H9 (cell line): ENCODE measurements at regions not wholly inside any gene's neighbourhood (a gene's known extent, or its start where the extent isn't known, plus 50 kb on each side); places are given as distances from the start of the nearest gene placed in this dataset.

Experiments
- DNase-seq: peaks from one replicate; pipeline ENCODE4 v3.0.0-alpha.2; 2017
- H2AFZ ChIP-seq: one replicate; pipeline ENCODE4 v1.6.1; 2013; ENCODE audit warnings: mild to moderate bottlenecking, low read length, control low read depth, moderate library complexity
- H2AK5ac ChIP-seq: 2 replicates; pipeline ENCODE4 v1.6.1; 2013; ENCODE audit warnings: low read length, control low read depth, mixed read lengths; ENCODE audit not compliant: insufficient read length
- H2BK120ac ChIP-seq: one replicate; pipeline ENCODE4 v1.6.1; 2013; ENCODE audit warnings: low read depth, mild to moderate bottlenecking, low read length, control low read depth, inconsistent platforms; ENCODE audit not compliant: poor library complexity, severe bottlenecking
- H2BK12ac ChIP-seq: 2 replicates; pipeline ENCODE4 v1.6.1; 2013; ENCODE audit warnings: low read length, control low read depth, mixed read lengths, low read depth; ENCODE audit not compliant: insufficient read length
- H2BK15ac ChIP-seq: 2 replicates; pipeline ENCODE4 v1.6.1; 2013; ENCODE audit warnings: low read depth, low read length, control low read depth
- H2BK20ac ChIP-seq: one replicate; pipeline ENCODE4 v1.6.1; 2013; ENCODE audit warnings: low read depth, mild to moderate bottlenecking, low read length, control low read depth, inconsistent platforms; ENCODE audit not compliant: poor library complexity, severe bottlenecking
- H2BK5ac ChIP-seq: 2 replicates; pipeline ENCODE4 v1.6.1; 2013; ENCODE audit warnings: low read length, control low read depth, mixed read lengths; ENCODE audit not compliant: insufficient read length
- H3K14ac ChIP-seq: 2 replicates; pipeline ENCODE4 v1.6.1; 2013; ENCODE audit warnings: low read length, control low read depth; ENCODE audit not compliant: insufficient read depth
- H3K18ac ChIP-seq: 2 replicates; pipeline ENCODE4 v1.6.1; 2013; ENCODE audit warnings: low read depth, mild to moderate bottlenecking, mixed read lengths, low read length, control low read depth; ENCODE audit not compliant: insufficient read length
- H3K23ac ChIP-seq: 2 replicates; pipeline ENCODE4 v1.6.1; 2013; ENCODE audit warnings: low read length, control low read depth, mixed read lengths, low read depth; ENCODE audit not compliant: insufficient read length
- H3K23me2 ChIP-seq: 2 replicates; pipeline ENCODE4 v1.6.1; 2013; ENCODE audit warnings: low read depth, mild to moderate bottlenecking, mixed read lengths, low read length, control low read depth; ENCODE audit not compliant: insufficient read length, poor library complexity, severe bottlenecking
- H3K27ac ChIP-seq: 2 replicates; pipeline ENCODE4 v1.5.1; 2013; ENCODE audit warnings: low read length, control low read depth, mixed read lengths, low read depth; ENCODE audit not compliant: insufficient read length
- H3K27me3 ChIP-seq: 2 replicates; pipeline ENCODE4 v1.6.1; 2013; ENCODE audit warnings: low read length, control low read depth, inconsistent platforms; ENCODE audit not compliant: insufficient read depth
- H3K4ac ChIP-seq: 2 replicates; pipeline ENCODE4 v1.6.1; 2013; ENCODE audit warnings: low read depth, mild to moderate bottlenecking, control low read depth, inconsistent platforms, low read length, moderate library complexity
- H3K4me1 ChIP-seq: 2 replicates; pipeline ENCODE4 v1.6.1; 2013; ENCODE audit warnings: low read length, control low read depth, inconsistent platforms; ENCODE audit not compliant: insufficient read depth
- H3K4me2 ChIP-seq: 2 replicates; pipeline ENCODE4 v1.6.1; 2013; ENCODE audit warnings: low read length, control low read depth, mixed read lengths; ENCODE audit not compliant: insufficient read length, insufficient read depth
- H3K56ac ChIP-seq: 2 replicates; pipeline ENCODE4 v1.6.1; 2013; ENCODE audit warnings: low read depth, mild to moderate bottlenecking, mixed read lengths, low read length, control low read depth; ENCODE audit not compliant: insufficient read length
- H3K79me1 ChIP-seq: 2 replicates; pipeline ENCODE4 v1.6.1; 2013; ENCODE audit warnings: low read depth, mild to moderate bottlenecking, moderate library complexity, low read length, control low read depth, inconsistent platforms; ENCODE audit not compliant: insufficient read depth, poor library complexity, severe bottlenecking
- H3K79me2 ChIP-seq: 2 replicates; pipeline ENCODE4 v1.6.1; 2013; ENCODE audit warnings: low read length, control low read depth, inconsistent platforms; ENCODE audit not compliant: insufficient read depth
- H3K9ac ChIP-seq: 2 replicates; pipeline ENCODE4 v1.6.1; 2013; ENCODE audit warnings: low read length, control low read depth, mixed read lengths; ENCODE audit not compliant: insufficient read length; ENCODE audit errors: extremely low read depth
- H3K9me3 ChIP-seq: one replicate; pipeline ENCODE4 v1.6.1; 2013; ENCODE audit warnings: low read depth, low read length, inconsistent platforms; ENCODE audit not compliant: control insufficient read depth
- H3T11ph ChIP-seq: one replicate; pipeline ENCODE4 v1.6.1; 2013; ENCODE audit warnings: mild to moderate bottlenecking, low read length, control low read depth, inconsistent platforms
- H4K20me1 ChIP-seq: one replicate; pipeline ENCODE4 v1.6.1; 2013; ENCODE audit not compliant: control insufficient read depth, insufficient read length, insufficient read depth
- H4K5ac ChIP-seq: 2 replicates; pipeline ENCODE4 v1.6.1; 2013; ENCODE audit warnings: low read depth, mild to moderate bottlenecking, mixed read lengths, low read length, control low read depth; ENCODE audit not compliant: insufficient read length
- H4K8ac ChIP-seq: replicated peaks from 2 replicates; pipeline ENCODE4 v1.6.1; 2013; ENCODE audit warnings: low read length, control low read depth, mixed read lengths, low read depth; ENCODE audit not compliant: insufficient read length
- H4K91ac ChIP-seq: 2 replicates; pipeline ENCODE4 v1.6.1; 2013; ENCODE audit warnings: low read depth, mild to moderate bottlenecking, moderate library complexity, mixed read lengths, low read length, control low read depth; ENCODE audit not compliant: insufficient read length
- H3K27ac Mint-ChIP-seq, 3 experiments: 2 replicates in 2 of 3; 3 replicates in 1 of 3; pipeline ENCODE4 v1.8.0; 2020 to 2021; ENCODE audit warnings: mixed read lengths in 3 of 3, mild to moderate bottlenecking in 1 of 3, moderate library complexity in 1 of 3
- H3K27me3 Mint-ChIP-seq: 2 replicates; pipeline ENCODE4 v1.8.0; 2021; ENCODE audit warnings: low read depth, mild to moderate bottlenecking, moderate library complexity, mixed read lengths
- H3K36me3 Mint-ChIP-seq, 3 experiments: 2 replicates in 2 of 3; 3 replicates in 1 of 3; pipeline ENCODE4 v1.8.0; 2020 to 2021; ENCODE audit warnings: low read depth in 3 of 3, mixed read lengths in 3 of 3; ENCODE audit not compliant: insufficient read depth in 1 of 3
- H3K4me1 Mint-ChIP-seq, 2 experiments: 2 replicates each; pipeline ENCODE4 v1.8.0; 2020; ENCODE audit warnings: mixed read lengths in 2 of 2
- H3K4me3 Mint-ChIP-seq, 2 experiments: 2 replicates in 1 of 2; 3 replicates in 1 of 2; pipeline ENCODE4 v1.8.0; 2020 to 2021; ENCODE audit warnings: mild to moderate bottlenecking in 2 of 2, mixed read lengths in 2 of 2, moderate library complexity in 1 of 2
- H3K9me3 Mint-ChIP-seq, 2 experiments: 2 replicates in 1 of 2; 3 replicates in 1 of 2; pipeline ENCODE4 v1.8.0; 2020; ENCODE audit warnings: mild to moderate bottlenecking in 2 of 2, mixed read lengths in 2 of 2, moderate library complexity in 1 of 2
- WGBS: extraction: QIAGEN DNeasy Blood & Tissue Kit; methylation state at CpG from one replicate; pipeline ENCODE4 v1.1.7; 2013; ENCODE audit warnings: missing lambda C conversion rate, low lambda C conversion rate, mixed read lengths; ENCODE audit not compliant: insufficient read length; ENCODE audit errors: extremely low coverage; 5-methylcytosine and 5-hydroxymethylcytosine counted together
- TF ChIP-seq, protein P1 (sequence below): fragments of 200-600 bp; sonication (generic); conservative IDR thresholded peaks from 3 replicates; pipeline ENCODE4 v1.8.0; 2021; ENCODE audit warnings: antibody characterized with exemption, mild to moderate bottlenecking

DNA sequence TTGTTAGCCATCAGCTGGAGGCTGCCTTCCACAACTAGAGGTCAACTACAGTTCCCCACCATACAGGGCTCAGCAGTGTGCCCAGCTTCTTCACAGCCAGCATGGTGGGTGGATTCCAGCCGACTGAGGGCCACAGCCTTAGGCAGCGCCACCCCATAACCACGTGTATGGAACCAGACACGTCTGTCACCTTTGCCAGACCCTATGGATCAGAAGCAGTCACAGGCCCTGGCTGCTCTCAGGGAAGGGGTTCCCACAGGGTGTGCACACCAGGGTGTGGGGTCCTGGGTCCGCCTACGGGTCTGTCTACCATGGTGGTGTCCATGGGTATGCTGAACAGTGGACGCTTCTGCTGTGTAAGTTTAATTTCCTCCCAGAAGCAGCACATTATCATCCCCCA, 265.0 kb upstream of the FOXF1 start:
- Histone ChIP-seq H2BK5ac (no peak overlapping the region), H3K56ac (no peak overlapping the region), H4K8ac (no peak overlapping the region), H3K79me1 (no peaks in the 10 kb centered on the region), H3K27ac (no peak overlapping the region), H3K4me2 (no peak overlapping the region), H4K5ac (no peak overlapping the region), H3K18ac (no peak overlapping the region), H3K14ac (no peak overlapping the region), H2AFZ (no peak overlapping the region), H3K4me1 (no peaks in the 10 kb centered on the region; the same call in 1 of the 2 replicates), H3K4ac (no peak overlapping the region), H2AK5ac (no peak overlapping the region), H3K23ac (no peak overlapping the region), H2BK15ac (no peak overlapping the region), H3T11ph (no peak overlapping the region), H2BK120ac (no peak overlapping the region), H2BK20ac (no peak overlapping the region), H3K9ac (no peak overlapping the region), H3K27me3 (no peaks in the 10 kb centered on the region), H4K91ac (no peak overlapping the region), H3K23me2 (no peaks in the 10 kb centered on the region), H4K20me1 (no peaks in the 10 kb centered on the region), H2BK12ac (no peak overlapping the region), H3K79me2 (no peaks in the 10 kb centered on the region), H3K9me3 (no peaks in the 10 kb centered on the region)
- peaks cover 32% of the 10 kb centered on the region for H3K27me3 Mint-ChIP-seq
- no peak overlapping the region for H3K4me3 Mint-ChIP-seq
- no peak overlapping the region for H3K27ac Mint-ChIP-seq
- H3K9me3 Mint-ChIP-seq: peaks cover 9 to 10% of the 10 kb centered on the region in 2 experiments; a peak in 4 of 5 replicates
- no CpG with 5 or more reads among the region's 7 CpGs for WGBS
- peaks cover 21 to 22% of the 10 kb centered on the region in 2 experiments for H3K4me1 Mint-ChIP-seq
- DNase-seq: no peak
- TF ChIP-seq, protein P1, sequence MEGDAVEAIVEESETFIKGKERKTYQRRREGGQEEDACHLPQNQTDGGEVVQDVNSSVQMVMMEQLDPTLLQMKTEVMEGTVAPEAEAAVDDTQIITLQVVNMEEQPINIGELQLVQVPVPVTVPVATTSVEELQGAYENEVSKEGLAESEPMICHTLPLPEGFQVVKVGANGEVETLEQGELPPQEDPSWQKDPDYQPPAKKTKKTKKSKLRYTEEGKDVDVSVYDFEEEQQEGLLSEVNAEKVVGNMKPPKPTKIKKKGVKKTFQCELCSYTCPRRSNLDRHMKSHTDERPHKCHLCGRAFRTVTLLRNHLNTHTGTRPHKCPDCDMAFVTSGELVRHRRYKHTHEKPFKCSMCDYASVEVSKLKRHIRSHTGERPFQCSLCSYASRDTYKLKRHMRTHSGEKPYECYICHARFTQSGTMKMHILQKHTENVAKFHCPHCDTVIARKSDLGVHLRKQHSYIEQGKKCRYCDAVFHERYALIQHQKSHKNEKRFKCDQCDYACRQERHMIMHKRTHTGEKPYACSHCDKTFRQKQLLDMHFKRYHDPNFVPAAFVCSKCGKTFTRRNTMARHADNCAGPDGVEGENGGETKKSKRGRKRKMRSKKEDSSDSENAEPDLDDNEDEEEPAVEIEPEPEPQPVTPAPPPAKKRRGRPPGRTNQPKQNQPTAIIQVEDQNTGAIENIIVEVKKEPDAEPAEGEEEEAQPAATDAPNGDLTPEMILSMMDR: no peak
- peaks cover 0 to 5% (median 4%) of the 10 kb centered on the region in 3 experiments for H3K36me3 Mint-ChIP-seq
